Esophagus squamous epithelium (tissue), 5 donors: ENCODE measurements at regions not wholly inside any gene's neighbourhood (a gene's known extent, or its start where the extent isn't known, plus 50 kb on each side); places are given as distances from the start of the nearest gene placed in this dataset.
A peak's percentile ranks its signal among the peaks of the same experiment; 100 is the strongest.

Experiments
- DNase-seq: peaks from one replicate; lab custom pipeline; 2025; lab: John Stamatoyannopoulos, UW
- H3K27ac ChIP-seq, 4 donors: fragments of 200-600 bp; sonication (generic); one replicate each; pipeline ENCODE4 v1.5.1; 2016 to 2019; ENCODE audit warnings: mild to moderate bottlenecking in 1 of 4
- H3K27me3 ChIP-seq, 4 donors: fragments of 200-600 bp; sonication (generic); 1 replicate in 3 of 4; 2 replicates in 1 of 4; pipeline versions ENCODE4 v1.5.1 to v1.6.0; 2017 to 2021; ENCODE audit warnings: antibody characterized with exemption in 1 of 4
- H3K36me3 ChIP-seq, 3 donors: fragments of 200-600 bp; sonication (generic); one replicate each; pipeline ENCODE4 v1.5.1; 2016 to 2019
- H3K4me1 ChIP-seq, 3 donors: fragments of 200-600 bp; sonication (generic); one replicate each; pipeline ENCODE4 v1.5.1; 2017 to 2019
- H3K4me3 ChIP-seq, 4 donors: fragments of 200-600 bp; sonication (generic); 1 replicate in 3 of 4; 2 replicates in 1 of 4; pipeline ENCODE4 v1.5.1; 2016 to 2019; ENCODE audit warnings: mild to moderate bottlenecking in 2 of 4, moderate library complexity in 1 of 4
- H3K9me3 ChIP-seq, 3 donors: fragments of 200-600 bp; sonication (generic); one replicate each; pipeline ENCODE4 v1.5.1; 2016 to 2019
- CTCF ChIP-seq, 6 experiments: fragments of 450-650 bp in 4 of 6; fragments of 200-600 bp in 2 of 6; sonication (generic) in 2 of 6; IDR thresholded peaks; one replicate each; pipeline ENCODE4 v1.5.1; 2016 to 2019; ENCODE audit warnings: antibody characterized with exemption in 6 of 6, mild to moderate bottlenecking in 4 of 6, moderate library complexity in 4 of 6
- POLR2A ChIP-seq, 4 donors: fragments of 450-650 bp; IDR thresholded peaks; one replicate each; pipeline ENCODE4 v1.6.1; 2017; ENCODE audit warnings: antibody characterized with exemption in 4 of 4, mild to moderate bottlenecking in 4 of 4, moderate library complexity in 3 of 4
- WGBS, 2 donors: methylation state at CpG; one replicate each; pipeline ENCODE4 v1.1.5; 2018; 5-methylcytosine and 5-hydroxymethylcytosine counted together
- intact Hi-C: fragments of 100-400 bp; cut with DNase I; formaldehyde crosslinking; loops from one replicate; pipeline ENCODE4 v1.15.0; 2022
- donor health status: DM: yes; HTN: yes; CAD: no.

GRCh38 chr22:25361899-25362214 is 142.4 kb downstream of the CRYBB2 start:
- WGBS, 2 donors: 59 to 80% methylated on average over 1 to 4 of the region's 4 CpGs
- H3K9me3 ChIP-seq: no peaks in the 10 kb centered on the region
- intact Hi-C loops: loop anchor here (10.0 kb wide), 1 partner anchor 83 kb away; no protein-coding TSS in a partner anchor

GRCh38 chr22:25362215-25362882 is 142.9 kb downstream of the CRYBB2 start:
- no peak overlapping the region for H3K27ac ChIP-seq
- H3K36me3 ChIP-seq: peaks cover 0 to 30% (median 0%) of the 10 kb centered on the region in 3 donors
- no peaks in the 10 kb centered on the region for H3K27me3 ChIP-seq
- no peak for DNase-seq
- TF ChIP-seq CTCF (IDR thresholded peaks at IDR 0.05) (peak; percentile 48 to 82 (median 73)), POLR2A (IDR thresholded peaks at IDR 0.05) (no peak)
- H3K4me1 ChIP-seq: peaks cover 0 to 46% (median 11%) of the 10 kb centered on the region in 3 donors
- intact Hi-C loops: loop anchor here (10.0 kb wide), 1 partner anchor 82 kb away; no protein-coding TSS in a partner anchor
- no peaks in the 10 kb centered on the region for H3K9me3 ChIP-seq
- WGBS, 2 donors: 31 to 58% methylated on average over 3 to 6 of the region's 17 CpGs
- no peak overlapping the region for H3K4me3 ChIP-seq

More at GRCh38 chr22:25361899-25362214, 142.4 kb downstream of the CRYBB2 start:
- Histone ChIP-seq H3K27me3 (no peaks in the 10 kb centered on the region), H3K36me3 (peaks cover 0 to 35% (median 3%) of the 10 kb centered on the region in 3 donors), H3K4me1 (peaks cover 0 to 45% (median 11%) of the 10 kb centered on the region in 3 donors), H3K4me3 (no peak overlapping the region), H3K27ac (no peak overlapping the region)
- DNase-seq: no peak
- no peak for TF ChIP-seq CTCF (IDR thresholded peaks at IDR 0.05)

- no peak for TF ChIP-seq CTCF (IDR thresholded peaks at IDR 0.05)
- no peak for TF ChIP-seq POLR2A (IDR thresholded peaks at IDR 0.05)
- intact Hi-C loops: loop anchor here (10.0 kb wide), 1 partner anchor 82 kb away; no protein-coding TSS in a partner anchor
- no peaks in the 10 kb centered on the region for H3K27me3 ChIP-seq
- H3K27ac ChIP-seq: no peak overlapping the region
- H3K9me3 ChIP-seq: no peaks in the 10 kb centered on the region
- H3K4me1 ChIP-seq: peaks cover 0 to 46% (median 11%) of the 10 kb centered on the region in 3 donors
- H3K36me3 ChIP-seq: peaks cover 0 to 25% (median 0%) of the 10 kb centered on the region in 3 donors
- WGBS, 2 donors: 67 to 87% methylated on average over 3 to 6 of the region's 11 CpGs
- no peak for DNase-seq
- no peak overlapping the region for H3K4me3 ChIP-seq
Observed at GRCh38 chr22:25362883-25363240, 143.4 kb downstream of the CRYBB2 start.

GRCh38 chr22:25363474-25363873 is 144.0 kb downstream of the CRYBB2 start:
- Histone ChIP-seq H3K9me3 (no peaks in the 10 kb centered on the region), H3K27me3 (no peaks in the 10 kb centered on the region), H3K4me1 (peaks cover 0 to 53% (median 11%) of the 10 kb centered on the region in 3 donors), H3K4me3 (no peak overlapping the region), H3K36me3 (peaks cover 0 to 19% (median 0%) of the 10 kb centered on the region in 3 donors), H3K27ac (no peak overlapping the region)
- intact Hi-C loops: loop anchor here (10.0 kb wide), 1 partner anchor 81 kb away; no protein-coding TSS in a partner anchor
- TF ChIP-seq CTCF (IDR thresholded peaks at IDR 0.05): no peak
- TF ChIP-seq POLR2A (IDR thresholded peaks at IDR 0.05): no peak
- no peak for DNase-seq
- 92 to 94% methylated on average over 6 to 7 of the region's 8 CpGs for WGBS, 2 donors

GRCh38 chr22:25364281-25364680 is 144.8 kb downstream of the CRYBB2 start:
- Histone ChIP-seq H3K4me3 (no peak overlapping the region), H3K9me3 (no peaks in the 10 kb centered on the region), H3K27me3 (no peaks in the 10 kb centered on the region), H3K27ac (peak overlapping the region in 1 of 4 donors; percentile 10), H3K4me1 (peaks cover 0 to 57% (median 11%) of the 10 kb centered on the region in 3 donors), H3K36me3 (peaks cover 0 to 11% (median 0%) of the 10 kb centered on the region in 3 donors)
- no peak for DNase-seq
- 70% methylated on average over 1 of the region's 1 CpG; no CpG with 5 or more reads in 1 of the 2 donors for WGBS, 2 donors
- TF ChIP-seq POLR2A (IDR thresholded peaks at IDR 0.05): no peak
- no peak for TF ChIP-seq CTCF (IDR thresholded peaks at IDR 0.05)
- intact Hi-C loops: loop anchor here (10.0 kb wide), 1 partner anchor 81 kb away; no protein-coding TSS in a partner anchor
